K562 (cell line): ENCODE measurements at regions not wholly inside any gene's neighbourhood (a gene's known extent, or its start where the extent isn't known, plus 50 kb on each side); places are given as distances from the start of the nearest gene placed in this dataset.

Experiments
- EP300 ChIP-seq: IDR thresholded peaks from 2 replicates; pipeline ENCODE4 v1.6.1; 2012; ENCODE audit warnings: low read length, improper control_type of control experiment
- ZNF197 ChIP-seq: fragments of 200-800 bp; sonication (Bioruptor generic); IDR thresholded peaks from 2 replicates; pipeline ENCODE4 v1.6.1; 2016; ENCODE audit warnings: low read depth, missing genetic modification characterization, missing compliant biosample characterization
- ZNF253 ChIP-seq: fragments of 250-450 bp; sonication (Bioruptor Pico); conservative IDR thresholded peaks from 2 replicates; pipeline ENCODE4 v1.6.1; 2021; ENCODE audit warnings: mild to moderate bottlenecking
- TF ChIP-seq, protein P1 (sequence below), 3 experiments: IDR thresholded peaks in 2 of 3; conservative IDR thresholded peaks in 1 of 3; 2 replicates each; pipeline ENCODE4 v1.5.1; 2011 to 2012; ENCODE audit warnings: low read length in 3 of 3, mild to moderate bottlenecking in 3 of 3, control low read depth in 2 of 3, improper control_type of control experiment in 1 of 3, inconsistent platforms in 1 of 3, low read depth in 1 of 3, mixed read lengths in 1 of 3, moderate library complexity in 1 of 3; ENCODE audit not compliant: insufficient read depth in 2 of 3
- TF ChIP-seq, protein P2 (sequence below): fragments of 450-650 bp; IDR thresholded peaks from 2 replicates; pipeline ENCODE4 v1.6.1; 2016; ENCODE audit warnings: mild to moderate bottlenecking, moderate library complexity

DNA sequence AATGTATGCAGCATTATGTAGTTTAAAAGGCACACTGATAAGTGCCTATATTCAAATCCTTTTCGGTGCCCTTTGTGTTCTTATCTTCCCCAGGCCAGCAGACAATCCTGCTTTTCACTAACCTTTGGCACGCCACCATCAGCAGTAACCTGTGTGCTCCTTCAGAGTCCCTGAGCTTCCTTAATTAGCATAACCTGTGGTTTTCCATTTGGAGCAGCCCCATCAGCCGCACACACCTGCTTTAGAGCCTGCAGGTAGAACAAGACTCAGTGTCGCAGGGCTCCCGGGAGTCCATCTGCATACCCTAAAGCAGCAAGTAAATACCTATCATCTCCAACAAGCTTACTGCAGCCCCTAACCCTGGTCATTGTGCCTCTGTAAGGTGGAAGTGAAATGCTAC is 755.1 kb downstream of the ROBO2 start:
- TF ChIP-seq ZNF197 (CRISPR knock-in tag) = no peak
- no peak for TF ChIP-seq EP300
- TF ChIP-seq, protein P1, sequence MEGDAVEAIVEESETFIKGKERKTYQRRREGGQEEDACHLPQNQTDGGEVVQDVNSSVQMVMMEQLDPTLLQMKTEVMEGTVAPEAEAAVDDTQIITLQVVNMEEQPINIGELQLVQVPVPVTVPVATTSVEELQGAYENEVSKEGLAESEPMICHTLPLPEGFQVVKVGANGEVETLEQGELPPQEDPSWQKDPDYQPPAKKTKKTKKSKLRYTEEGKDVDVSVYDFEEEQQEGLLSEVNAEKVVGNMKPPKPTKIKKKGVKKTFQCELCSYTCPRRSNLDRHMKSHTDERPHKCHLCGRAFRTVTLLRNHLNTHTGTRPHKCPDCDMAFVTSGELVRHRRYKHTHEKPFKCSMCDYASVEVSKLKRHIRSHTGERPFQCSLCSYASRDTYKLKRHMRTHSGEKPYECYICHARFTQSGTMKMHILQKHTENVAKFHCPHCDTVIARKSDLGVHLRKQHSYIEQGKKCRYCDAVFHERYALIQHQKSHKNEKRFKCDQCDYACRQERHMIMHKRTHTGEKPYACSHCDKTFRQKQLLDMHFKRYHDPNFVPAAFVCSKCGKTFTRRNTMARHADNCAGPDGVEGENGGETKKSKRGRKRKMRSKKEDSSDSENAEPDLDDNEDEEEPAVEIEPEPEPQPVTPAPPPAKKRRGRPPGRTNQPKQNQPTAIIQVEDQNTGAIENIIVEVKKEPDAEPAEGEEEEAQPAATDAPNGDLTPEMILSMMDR (IDR thresholded peaks at IDR 0.05 in 2 of 3, conservative IDR thresholded peaks at IDR 0.05 in 1 of 3; ENCODE audit: insufficient read depth in 2 of 3, low read depth in 1 of 3, low read length in 3 of 3) = no peak
- TF ChIP-seq, protein P2, sequence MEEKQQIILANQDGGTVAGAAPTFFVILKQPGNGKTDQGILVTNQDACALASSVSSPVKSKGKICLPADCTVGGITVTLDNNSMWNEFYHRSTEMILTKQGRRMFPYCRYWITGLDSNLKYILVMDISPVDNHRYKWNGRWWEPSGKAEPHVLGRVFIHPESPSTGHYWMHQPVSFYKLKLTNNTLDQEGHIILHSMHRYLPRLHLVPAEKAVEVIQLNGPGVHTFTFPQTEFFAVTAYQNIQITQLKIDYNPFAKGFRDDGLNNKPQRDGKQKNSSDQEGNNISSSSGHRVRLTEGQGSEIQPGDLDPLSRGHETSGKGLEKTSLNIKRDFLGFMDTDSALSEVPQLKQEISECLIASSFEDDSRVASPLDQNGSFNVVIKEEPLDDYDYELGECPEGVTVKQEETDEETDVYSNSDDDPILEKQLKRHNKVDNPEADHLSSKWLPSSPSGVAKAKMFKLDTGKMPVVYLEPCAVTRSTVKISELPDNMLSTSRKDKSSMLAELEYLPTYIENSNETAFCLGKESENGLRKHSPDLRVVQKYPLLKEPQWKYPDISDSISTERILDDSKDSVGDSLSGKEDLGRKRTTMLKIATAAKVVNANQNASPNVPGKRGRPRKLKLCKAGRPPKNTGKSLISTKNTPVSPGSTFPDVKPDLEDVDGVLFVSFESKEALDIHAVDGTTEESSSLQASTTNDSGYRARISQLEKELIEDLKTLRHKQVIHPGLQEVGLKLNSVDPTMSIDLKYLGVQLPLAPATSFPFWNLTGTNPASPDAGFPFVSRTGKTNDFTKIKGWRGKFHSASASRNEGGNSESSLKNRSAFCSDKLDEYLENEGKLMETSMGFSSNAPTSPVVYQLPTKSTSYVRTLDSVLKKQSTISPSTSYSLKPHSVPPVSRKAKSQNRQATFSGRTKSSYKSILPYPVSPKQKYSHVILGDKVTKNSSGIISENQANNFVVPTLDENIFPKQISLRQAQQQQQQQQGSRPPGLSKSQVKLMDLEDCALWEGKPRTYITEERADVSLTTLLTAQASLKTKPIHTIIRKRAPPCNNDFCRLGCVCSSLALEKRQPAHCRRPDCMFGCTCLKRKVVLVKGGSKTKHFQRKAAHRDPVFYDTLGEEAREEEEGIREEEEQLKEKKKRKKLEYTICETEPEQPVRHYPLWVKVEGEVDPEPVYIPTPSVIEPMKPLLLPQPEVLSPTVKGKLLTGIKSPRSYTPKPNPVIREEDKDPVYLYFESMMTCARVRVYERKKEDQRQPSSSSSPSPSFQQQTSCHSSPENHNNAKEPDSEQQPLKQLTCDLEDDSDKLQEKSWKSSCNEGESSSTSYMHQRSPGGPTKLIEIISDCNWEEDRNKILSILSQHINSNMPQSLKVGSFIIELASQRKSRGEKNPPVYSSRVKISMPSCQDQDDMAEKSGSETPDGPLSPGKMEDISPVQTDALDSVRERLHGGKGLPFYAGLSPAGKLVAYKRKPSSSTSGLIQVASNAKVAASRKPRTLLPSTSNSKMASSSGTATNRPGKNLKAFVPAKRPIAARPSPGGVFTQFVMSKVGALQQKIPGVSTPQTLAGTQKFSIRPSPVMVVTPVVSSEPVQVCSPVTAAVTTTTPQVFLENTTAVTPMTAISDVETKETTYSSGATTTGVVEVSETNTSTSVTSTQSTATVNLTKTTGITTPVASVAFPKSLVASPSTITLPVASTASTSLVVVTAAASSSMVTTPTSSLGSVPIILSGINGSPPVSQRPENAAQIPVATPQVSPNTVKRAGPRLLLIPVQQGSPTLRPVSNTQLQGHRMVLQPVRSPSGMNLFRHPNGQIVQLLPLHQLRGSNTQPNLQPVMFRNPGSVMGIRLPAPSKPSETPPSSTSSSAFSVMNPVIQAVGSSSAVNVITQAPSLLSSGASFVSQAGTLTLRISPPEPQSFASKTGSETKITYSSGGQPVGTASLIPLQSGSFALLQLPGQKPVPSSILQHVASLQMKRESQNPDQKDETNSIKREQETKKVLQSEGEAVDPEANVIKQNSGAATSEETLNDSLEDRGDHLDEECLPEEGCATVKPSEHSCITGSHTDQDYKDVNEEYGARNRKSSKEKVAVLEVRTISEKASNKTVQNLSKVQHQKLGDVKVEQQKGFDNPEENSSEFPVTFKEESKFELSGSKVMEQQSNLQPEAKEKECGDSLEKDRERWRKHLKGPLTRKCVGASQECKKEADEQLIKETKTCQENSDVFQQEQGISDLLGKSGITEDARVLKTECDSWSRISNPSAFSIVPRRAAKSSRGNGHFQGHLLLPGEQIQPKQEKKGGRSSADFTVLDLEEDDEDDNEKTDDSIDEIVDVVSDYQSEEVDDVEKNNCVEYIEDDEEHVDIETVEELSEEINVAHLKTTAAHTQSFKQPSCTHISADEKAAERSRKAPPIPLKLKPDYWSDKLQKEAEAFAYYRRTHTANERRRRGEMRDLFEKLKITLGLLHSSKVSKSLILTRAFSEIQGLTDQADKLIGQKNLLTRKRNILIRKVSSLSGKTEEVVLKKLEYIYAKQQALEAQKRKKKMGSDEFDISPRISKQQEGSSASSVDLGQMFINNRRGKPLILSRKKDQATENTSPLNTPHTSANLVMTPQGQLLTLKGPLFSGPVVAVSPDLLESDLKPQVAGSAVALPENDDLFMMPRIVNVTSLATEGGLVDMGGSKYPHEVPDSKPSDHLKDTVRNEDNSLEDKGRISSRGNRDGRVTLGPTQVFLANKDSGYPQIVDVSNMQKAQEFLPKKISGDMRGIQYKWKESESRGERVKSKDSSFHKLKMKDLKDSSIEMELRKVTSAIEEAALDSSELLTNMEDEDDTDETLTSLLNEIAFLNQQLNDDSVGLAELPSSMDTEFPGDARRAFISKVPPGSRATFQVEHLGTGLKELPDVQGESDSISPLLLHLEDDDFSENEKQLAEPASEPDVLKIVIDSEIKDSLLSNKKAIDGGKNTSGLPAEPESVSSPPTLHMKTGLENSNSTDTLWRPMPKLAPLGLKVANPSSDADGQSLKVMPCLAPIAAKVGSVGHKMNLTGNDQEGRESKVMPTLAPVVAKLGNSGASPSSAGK = no peak
- no peak for TF ChIP-seq ZNF253 (CRISPR knock-in tag)
